ENCODE measurements at regions not wholly inside any gene's neighbourhood (a gene's known extent, or its start where the extent isn't known, plus 50 kb on each side); places are given as distances from the start of the nearest gene placed in this dataset. TPM values are rescaled to one million over a fixed set of nuclear protein-coding genes. Genes with fewer than 3 reads are reported as not detected.

DNA sequence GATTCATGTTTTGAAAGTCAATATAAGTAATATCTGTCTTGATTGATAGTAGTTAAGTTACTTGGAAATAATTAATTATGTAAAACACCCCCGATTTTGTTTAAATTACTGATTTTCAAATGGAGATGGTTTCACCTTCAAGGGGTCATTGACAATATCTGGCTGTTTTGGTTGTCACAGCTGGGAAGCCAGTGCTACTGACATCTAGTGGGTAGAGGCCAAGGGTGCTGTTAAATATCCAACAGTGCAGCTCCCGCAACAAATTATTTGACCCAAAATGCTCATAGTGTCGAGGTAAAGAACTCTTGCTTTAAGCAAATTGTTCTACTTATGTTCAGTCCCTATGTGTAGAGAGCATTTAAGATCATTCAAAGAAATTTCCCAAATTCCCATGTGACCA, 50.6 kb upstream of the PCDH20 start:
- WGBS, 3 donors, result 60 to 64% (median 63%) methylated on average over 3 of the region's 3 CpGs
- H3K36me3 ChIP-seq, result no peaks in the 10 kb centered on the region
- intact Hi-C loops (cut with DNase I), result no loop called here
- TF ChIP-seq EP300 (IDR thresholded peaks at IDR 0.05) (no peak), POLR2A (IDR thresholded peaks at IDR 0.05) (no peak)
- TF ChIP-seq, protein P1, sequence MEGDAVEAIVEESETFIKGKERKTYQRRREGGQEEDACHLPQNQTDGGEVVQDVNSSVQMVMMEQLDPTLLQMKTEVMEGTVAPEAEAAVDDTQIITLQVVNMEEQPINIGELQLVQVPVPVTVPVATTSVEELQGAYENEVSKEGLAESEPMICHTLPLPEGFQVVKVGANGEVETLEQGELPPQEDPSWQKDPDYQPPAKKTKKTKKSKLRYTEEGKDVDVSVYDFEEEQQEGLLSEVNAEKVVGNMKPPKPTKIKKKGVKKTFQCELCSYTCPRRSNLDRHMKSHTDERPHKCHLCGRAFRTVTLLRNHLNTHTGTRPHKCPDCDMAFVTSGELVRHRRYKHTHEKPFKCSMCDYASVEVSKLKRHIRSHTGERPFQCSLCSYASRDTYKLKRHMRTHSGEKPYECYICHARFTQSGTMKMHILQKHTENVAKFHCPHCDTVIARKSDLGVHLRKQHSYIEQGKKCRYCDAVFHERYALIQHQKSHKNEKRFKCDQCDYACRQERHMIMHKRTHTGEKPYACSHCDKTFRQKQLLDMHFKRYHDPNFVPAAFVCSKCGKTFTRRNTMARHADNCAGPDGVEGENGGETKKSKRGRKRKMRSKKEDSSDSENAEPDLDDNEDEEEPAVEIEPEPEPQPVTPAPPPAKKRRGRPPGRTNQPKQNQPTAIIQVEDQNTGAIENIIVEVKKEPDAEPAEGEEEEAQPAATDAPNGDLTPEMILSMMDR (IDR thresholded peaks at IDR 0.05), result no peak
- H3K27me3 ChIP-seq, result no peaks in the 10 kb centered on the region
- no peak for DNase-seq
- H3K27ac ChIP-seq, result no peak overlapping the region
- H3K4me1 ChIP-seq (ENCODE audit: insufficient read depth), result no peaks in the 10 kb centered on the region
- no peak overlapping the region for H3K4me3 ChIP-seq
- H3K9me3 ChIP-seq, result no peaks in the 10 kb centered on the region

MicroRNAs in the stretch of these regions (microRNA counts, 767-probe panel; counts per million panel counts)
- 530 counts per million, percentile 78 among the panel's probes with 10 or more counts for microRNA hsa-miR-548x-3p

Small RNA genes in the stretch of these regions (microRNA-seq; reads per million reads assigned to microRNA genes)
- gene MIR4704 (0 reads per million in 3 donors), gene MIR548X2 (0 reads per million in 3 donors)

Small RNA genes in the stretch of these regions (small RNA-seq; reads per million reads assigned to genes)
- gene AL353765.1, result not detected
- gene AL356102.1, result not detected
- not detected for gene MIR4704
- gene MIR548X2, result not detected
- not detected for gene RNU6-81P

Data from ovary (tissue), 7 donors.